ENCODE measurements at regions not wholly inside any gene's neighbourhood (a gene's known extent, or its start where the extent isn't known, plus 50 kb on each side); places are given as distances from the start of the nearest gene placed in this dataset.

DNA sequence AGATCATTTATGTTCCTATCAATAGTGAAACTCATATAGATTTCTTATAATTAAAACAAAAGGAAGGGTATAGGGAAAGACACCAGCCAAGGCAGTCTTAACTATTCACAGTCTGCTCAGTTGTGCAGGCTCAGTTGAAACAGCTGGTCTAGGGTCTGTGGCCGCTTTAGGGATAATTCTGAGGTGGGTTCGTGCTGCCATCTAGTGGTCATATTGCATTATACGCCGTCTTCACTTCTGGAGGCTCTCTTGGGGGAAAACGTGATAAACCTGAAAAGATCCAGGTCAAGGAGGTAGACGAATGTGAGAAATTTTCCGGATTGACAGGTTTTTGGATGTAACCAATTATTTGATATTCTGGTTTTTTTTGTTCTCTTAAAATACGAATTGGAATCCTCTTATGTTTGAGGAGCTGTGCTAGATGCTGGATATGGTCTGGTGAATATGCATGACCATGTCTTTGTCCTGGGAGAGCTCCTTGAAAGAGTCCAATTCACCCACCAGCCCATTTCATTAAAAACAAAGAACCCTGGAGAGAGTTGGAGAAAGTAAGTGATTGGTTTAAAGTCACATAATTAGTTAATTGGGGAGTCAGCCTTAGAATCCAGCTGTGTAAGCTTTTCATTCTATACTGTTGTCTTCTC lies 492.4 kb downstream of the PLCL1 start:
- H3K4me2 ChIP-seq (ENCODE audit: low read length) = no peak overlapping the region
- H3K4me3 ChIP-seq (ENCODE audit: low read length) = no peak overlapping the region
- ChIA-PET CTCF (no interaction called here), POLR2A (ENCODE audit: unreplicated experiment) (no interaction called here)
- no peak overlapping the region for H2AFZ ChIP-seq (ENCODE audit: low read length)
- no peaks in the 10 kb centered on the region for H3K79me2 ChIP-seq (ENCODE audit: low read length)
- peaks cover 21% of the 10 kb centered on the region for H3K27me3 ChIP-seq (ENCODE audit: low read length)
- H3K9me3 ChIP-seq (ENCODE audit: low read length) = no peaks in the 10 kb centered on the region
- H3K27ac ChIP-seq (ENCODE audit: low read length) = no peak overlapping the region
- ATAC-seq (peak; percentile 82), DNase-seq (peak; percentile 64)
- H3K9ac ChIP-seq (ENCODE audit: low read length) = no peak overlapping the region
- intact Hi-C loops (cut with micrococcal nuclease) = loop anchor here (1.0 kb wide), 1 partner anchor 493 kb away; no protein-coding TSS in a partner anchor
- H4K20me1 ChIP-seq (ENCODE audit: low read length) = no peaks in the 10 kb centered on the region
- no peak for TF ChIP-seq EZH2 (IDR thresholded peaks at IDR 0.05; ENCODE audit: low read length, unreplicated experiment)
- TF ChIP-seq, protein P1, sequence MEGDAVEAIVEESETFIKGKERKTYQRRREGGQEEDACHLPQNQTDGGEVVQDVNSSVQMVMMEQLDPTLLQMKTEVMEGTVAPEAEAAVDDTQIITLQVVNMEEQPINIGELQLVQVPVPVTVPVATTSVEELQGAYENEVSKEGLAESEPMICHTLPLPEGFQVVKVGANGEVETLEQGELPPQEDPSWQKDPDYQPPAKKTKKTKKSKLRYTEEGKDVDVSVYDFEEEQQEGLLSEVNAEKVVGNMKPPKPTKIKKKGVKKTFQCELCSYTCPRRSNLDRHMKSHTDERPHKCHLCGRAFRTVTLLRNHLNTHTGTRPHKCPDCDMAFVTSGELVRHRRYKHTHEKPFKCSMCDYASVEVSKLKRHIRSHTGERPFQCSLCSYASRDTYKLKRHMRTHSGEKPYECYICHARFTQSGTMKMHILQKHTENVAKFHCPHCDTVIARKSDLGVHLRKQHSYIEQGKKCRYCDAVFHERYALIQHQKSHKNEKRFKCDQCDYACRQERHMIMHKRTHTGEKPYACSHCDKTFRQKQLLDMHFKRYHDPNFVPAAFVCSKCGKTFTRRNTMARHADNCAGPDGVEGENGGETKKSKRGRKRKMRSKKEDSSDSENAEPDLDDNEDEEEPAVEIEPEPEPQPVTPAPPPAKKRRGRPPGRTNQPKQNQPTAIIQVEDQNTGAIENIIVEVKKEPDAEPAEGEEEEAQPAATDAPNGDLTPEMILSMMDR (conservative IDR thresholded peaks at IDR 0.05; ENCODE audit: low read depth, low read length) = peak; percentile 79
- H3F3A ChIP-seq (ENCODE audit: low read length, unreplicated experiment) = no peaks in the 10 kb centered on the region
- no peaks in the 10 kb centered on the region for H3K4me1 ChIP-seq (ENCODE audit: insufficient read depth, low read length)
- no TSS peak for BruUV-seq (replicated peaks)
- no peaks in the 10 kb centered on the region for H3K9me2 ChIP-seq (replicated peaks; ENCODE audit: low read length)
- H3K36me3 ChIP-seq (ENCODE audit: low read depth, low read length) = no peaks in the 10 kb centered on the region

DNA sequence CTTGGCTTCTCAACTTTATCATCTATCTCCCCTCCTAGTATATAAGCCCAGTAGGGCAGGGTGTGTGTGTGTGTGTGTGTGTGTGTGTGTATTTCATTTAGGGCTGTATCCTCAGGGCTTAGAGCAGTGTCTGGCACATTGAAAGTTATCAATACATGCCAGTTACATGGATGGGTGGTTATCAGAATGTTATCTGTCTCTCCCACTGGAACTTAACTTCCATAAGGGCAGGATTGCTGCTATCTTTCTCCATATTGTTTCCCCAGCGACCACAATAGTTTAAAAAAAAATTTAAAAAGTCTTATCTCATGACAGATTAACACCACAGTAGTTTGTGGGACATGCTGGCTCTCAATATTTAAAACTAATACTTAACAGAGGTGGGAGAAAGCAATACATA lies 488.9 kb downstream of the PLCL1 start:
- intact Hi-C loops (cut with micrococcal nuclease) = no loop called here
- H3K4me3 ChIP-seq (ENCODE audit: low read length) = no peak overlapping the region
- no peaks in the 10 kb centered on the region for H3K4me1 ChIP-seq (ENCODE audit: insufficient read depth, low read length)
- no peak for ATAC-seq
- no peaks in the 10 kb centered on the region for H3K9me3 ChIP-seq (ENCODE audit: low read length)
- H3K27me3 ChIP-seq (ENCODE audit: low read length) = peaks cover 32% of the 10 kb centered on the region
- H3K9me2 ChIP-seq (replicated peaks; ENCODE audit: low read length) = no peaks in the 10 kb centered on the region
- DNase-seq = no peak
- TF ChIP-seq EZH2 (IDR thresholded peaks at IDR 0.05; ENCODE audit: low read length, unreplicated experiment) (no peak), EZH2phosphoT487 (IDR thresholded peaks at IDR 0.05; ENCODE audit: borderline replicate concordance, low read length) (no peak)
- TF ChIP-seq, protein P1 (conservative IDR thresholded peaks at IDR 0.05; ENCODE audit: low read depth, low read length) = no peak
- H3K27ac ChIP-seq (ENCODE audit: low read length) = no peak overlapping the region
- H3K36me3 ChIP-seq (ENCODE audit: low read depth, low read length) = no peaks in the 10 kb centered on the region
- H2AFZ ChIP-seq (ENCODE audit: low read length) = no peak overlapping the region
- POLR2A ChIA-PET (ENCODE audit: unreplicated experiment) = no interaction called here
- CTCF ChIA-PET = no interaction called here
- H3K79me2 ChIP-seq (ENCODE audit: low read length) = no peaks in the 10 kb centered on the region
- no peaks in the 10 kb centered on the region for H3F3A ChIP-seq (ENCODE audit: low read length, unreplicated experiment)
- no peak overlapping the region for H3K9ac ChIP-seq (ENCODE audit: low read length)
- no peaks in the 10 kb centered on the region for H4K20me1 ChIP-seq (ENCODE audit: low read length)
- H3K4me2 ChIP-seq (ENCODE audit: low read length) = no peak overlapping the region
- no TSS peak for BruUV-seq (replicated peaks)

DNA sequence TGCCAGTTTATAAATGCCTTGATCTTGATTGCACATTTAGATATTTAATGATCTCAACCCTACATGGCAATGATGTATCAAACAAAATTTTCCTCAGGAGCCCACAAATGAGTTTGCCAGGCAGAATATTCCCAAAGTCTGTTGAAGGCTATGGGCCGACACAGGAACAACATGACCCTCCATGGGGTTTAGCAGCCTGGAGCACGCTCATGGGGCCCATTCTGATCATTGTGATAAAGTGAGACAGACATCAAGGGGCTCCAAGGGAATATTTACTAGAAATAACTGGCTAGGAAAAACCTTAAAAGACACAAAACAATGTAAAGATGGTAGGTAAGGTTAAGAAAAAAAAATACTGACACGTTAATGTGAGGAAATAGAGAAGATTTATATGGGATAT lies 485.4 kb downstream of the PLCL1 start:
- CTCF ChIA-PET = no interaction called here
- TF ChIP-seq, protein P1 (conservative IDR thresholded peaks at IDR 0.05; ENCODE audit: low read depth, low read length) = no peak
- TF ChIP-seq EZH2phosphoT487 (IDR thresholded peaks at IDR 0.05; ENCODE audit: borderline replicate concordance, low read length) = no peak
- no peak for TF ChIP-seq EZH2 (IDR thresholded peaks at IDR 0.05; ENCODE audit: low read length, unreplicated experiment)
- intact Hi-C loops (cut with micrococcal nuclease) = no loop called here

More for the DNA sequence above, 485.4 kb downstream of the PLCL1 start:
- no peaks in the 10 kb centered on the region for H3K9me3 ChIP-seq (ENCODE audit: low read length)
- H2AFZ ChIP-seq (ENCODE audit: low read length) = no peak overlapping the region
- ATAC-seq (no peak), DNase-seq (no peak)
- H3K36me3 ChIP-seq (ENCODE audit: low read depth, low read length) = no peaks in the 10 kb centered on the region
- H3K4me2 ChIP-seq (ENCODE audit: low read length) = no peak overlapping the region
- no peak overlapping the region for H3K4me3 ChIP-seq (ENCODE audit: low read length)
- no TSS peak for BruUV-seq (replicated peaks)
- no peaks in the 10 kb centered on the region for H3K9me2 ChIP-seq (replicated peaks; ENCODE audit: low read length)
- no peak overlapping the region for H3K27ac ChIP-seq (ENCODE audit: low read length)
- no peaks in the 10 kb centered on the region for H3K79me2 ChIP-seq (ENCODE audit: low read length)
- H3K4me1 ChIP-seq (ENCODE audit: insufficient read depth, low read length) = no peaks in the 10 kb centered on the region
- POLR2A ChIA-PET (ENCODE audit: unreplicated experiment) = no interaction called here
- no peaks in the 10 kb centered on the region for H4K20me1 ChIP-seq (ENCODE audit: low read length)
- H3K9ac ChIP-seq (ENCODE audit: low read length) = no peak overlapping the region
- no peaks in the 10 kb centered on the region for H3F3A ChIP-seq (ENCODE audit: low read length, unreplicated experiment)
- H3K27me3 ChIP-seq (ENCODE audit: low read length) = peaks cover 59% of the 10 kb centered on the region

Measured in PC-3 (cell line).